PC-9 (cell line): ENCODE measurements at regions not wholly inside any gene's neighbourhood (a gene's known extent, or its start where the extent isn't known, plus 50 kb on each side); places are given as distances from the start of the nearest gene placed in this dataset.
"Not testable (repeated sequence)": the region's sequence is repeated elsewhere in the genome, so short reads cannot be mapped to it uniquely, and the experiment has no call there.

Experiments
- BruUV-seq: library from RNA; stranded (reverse); fragments of 400-500 nt; replicated peaks from 2 replicates; lab custom pipeline; 2021; lab: Mats Ljungman, UMichigan
- CTCF ChIA-PET: fragments of 300-600 bp; sonication (Branson Sonifier 250); formaldehyde crosslinking; loops from one replicate; lab custom pipeline; 2022; ENCODE audit warnings: antibody characterized with exemption; lab: Charles Lee
- POLR2A ChIA-PET: fragments of 300-600 bp; sonication (Branson Sonifier 250); formaldehyde crosslinking; loops from one replicate; lab custom pipeline; 2022; ENCODE audit warnings: antibody characterized with exemption; ENCODE audit not compliant: unreplicated experiment; lab: Charles Lee
- DNase-seq, 2 experiments: peaks; one replicate each; pipeline versions ENCODE4 v3.0.0 to v3.0.0-alpha.2; 2015 to 2022; ENCODE audit warnings: mixed read lengths in 1 of 2
- H2AFZ ChIP-seq: fragments of 200-600 bp; sonication (generic); 2 replicates; pipeline ENCODE4 v1.8.1; 2017; ENCODE audit warnings: antibody characterized with exemption
- H3F3A ChIP-seq: fragments of 200-600 bp; sonication (generic); 2 replicates; pipeline ENCODE4 v1.8.1; 2017; ENCODE audit warnings: antibody characterized with exemption, mild to moderate bottlenecking, low read depth; ENCODE audit not compliant: insufficient read depth
- H3K27ac ChIP-seq: fragments of 200-600 bp; sonication (generic); 2 replicates; pipeline ENCODE4 v1.6.1; 2016; ENCODE audit warnings: mixed run types
- H3K27me3 ChIP-seq: fragments of 200-600 bp; sonication (generic); 2 replicates; pipeline ENCODE4 v1.6.1; 2016; ENCODE audit warnings: low read depth, mixed run types; ENCODE audit not compliant: insufficient read depth
- H3K36me3 ChIP-seq: fragments of 200-600 bp; sonication (generic); 2 replicates; pipeline ENCODE4 v1.6.1; 2016; ENCODE audit warnings: low read depth, mixed run types
- H3K4me1 ChIP-seq: fragments of 200-600 bp; sonication (generic); replicated peaks from 2 replicates; pipeline ENCODE4 v1.6.1; 2016; ENCODE audit warnings: mixed run types; ENCODE audit not compliant: insufficient read depth
- H3K4me2 ChIP-seq: fragments of 200-600 bp; sonication (generic); 2 replicates; pipeline ENCODE4 v1.6.1; 2017; ENCODE audit warnings: mixed run types
- H3K4me3 ChIP-seq: fragments of 200-600 bp; sonication (generic); 2 replicates; pipeline ENCODE4 v1.6.1; 2016; ENCODE audit warnings: mixed run types
- H3K79me2 ChIP-seq: fragments of 200-600 bp; sonication (generic); 2 replicates; pipeline ENCODE4 v1.6.1; 2017; ENCODE audit warnings: low read depth, mixed run types
- H3K9me2 ChIP-seq: fragments of 200-600 bp; sonication (generic); 2 replicates; pipeline ENCODE4 v1.8.1; 2017; ENCODE audit warnings: mild to moderate bottlenecking; ENCODE audit not compliant: insufficient read depth
- H3K9me3 ChIP-seq: fragments of 200-600 bp; sonication (generic); 2 replicates; pipeline ENCODE4 v1.8.1; 2016; ENCODE audit warnings: low read depth; ENCODE audit not compliant: insufficient read depth
- H4K20me1 ChIP-seq: fragments of 200-600 bp; sonication (generic); 2 replicates; pipeline ENCODE4 v1.8.1; 2017; ENCODE audit not compliant: insufficient read depth
- CTCF ChIP-seq: fragments of 200-600 bp; sonication (generic); conservative IDR thresholded peaks from 2 replicates; pipeline ENCODE4 v1.6.1; 2017; ENCODE audit warnings: mixed run types, antibody characterized with exemption, mild to moderate bottlenecking, moderate library complexity
- EZH2 ChIP-seq: fragments of 200-600 bp; sonication (generic); IDR thresholded peaks from 2 replicates; pipeline ENCODE4 v1.8.0; 2017; ENCODE audit warnings: antibody characterized with exemption, low read depth
- intact Hi-C: fragments of 100-400 bp; cut with micrococcal nuclease; formaldehyde crosslinking; loops from one replicate; pipeline ENCODE4 v1.10.0; 2022; ENCODE audit not compliant: unreplicated experiment

- Histone ChIP-seq H3K27ac (no peak overlapping the region), H3K4me3 (no peak overlapping the region), H3K79me2 (no peaks in the 10 kb centered on the region), H2AFZ (no peak overlapping the region), H3K4me1 (no peaks in the 10 kb centered on the region), H3K4me2 (no peak overlapping the region), H3K27me3 (peaks cover 16% of the 10 kb centered on the region), H4K20me1 (no peaks in the 10 kb centered on the region), H3K36me3 (no peaks in the 10 kb centered on the region), H3F3A (no peaks in the 10 kb centered on the region), H3K9me2 (no peaks in the 10 kb centered on the region), H3K9me3 (peaks cover 4% of the 10 kb centered on the region; the same call in 1 of the 2 replicates)
- ChIA-PET CTCF (no interaction called here), POLR2A (no interaction called here)
- intact Hi-C loops = no loop called here
- no peak for TF ChIP-seq CTCF
- no peak for DNase-seq
- no TSS peak for BruUV-seq
Measured at GRCh38 chr14:55915456-55915855, 202.8 kb upstream of the PELI2 start.

GRCh38 chr14:55919800-55920199 lies 198.4 kb upstream of the PELI2 start:
- H3K36me3 ChIP-seq, intact Hi-C loops, H2AFZ ChIP-seq, H3K4me1 ChIP-seq, H3K4me3 ChIP-seq, H3K4me2 ChIP-seq, H3F3A ChIP-seq, CTCF ChIA-PET, DNase-seq, H4K20me1 ChIP-seq, H3K27ac ChIP-seq, BruUV-seq, H3K9me2 ChIP-seq, POLR2A ChIA-PET, H3K9me3 ChIP-seq, H3K79me2 ChIP-seq: not testable (repeated sequence)
- peaks cover 11% of the 10 kb centered on the region for H3K27me3 ChIP-seq

- Histone ChIP-seq H4K20me1 (no peaks in the 10 kb centered on the region), H3K27me3 (peaks cover 11% of the 10 kb centered on the region), H3K9me3 (no peaks in the 10 kb centered on the region; the same call in 1 of the 2 replicates), H3K4me2 (no peak overlapping the region), H2AFZ (no peak overlapping the region), H3K4me3 (no peak overlapping the region), H3K4me1 (no peaks in the 10 kb centered on the region), H3K9me2 (no peaks in the 10 kb centered on the region), H3F3A (no peaks in the 10 kb centered on the region), H3K79me2 (no peaks in the 10 kb centered on the region), H3K27ac (no peak overlapping the region), H3K36me3 (no peaks in the 10 kb centered on the region)
- POLR2A ChIA-PET = no interaction called here
- intact Hi-C loops = no loop called here
- BruUV-seq = no TSS peak
- no peak for DNase-seq
- TF ChIP-seq CTCF (no peak), EZH2 (no peak)
- CTCF ChIA-PET = no interaction called here
Measured at GRCh38 chr14:55921511-55921910, 196.7 kb upstream of the PELI2 start.

GRCh38 chr14:55926007-55926406 lies 192.2 kb upstream of the PELI2 start:
- no peak for DNase-seq
- BruUV-seq = no TSS peak

More at GRCh38 chr14:55926007-55926406, 192.2 kb upstream of the PELI2 start:
- POLR2A ChIA-PET = no interaction called here
- Histone ChIP-seq H3K27me3 (no peaks in the 10 kb centered on the region), H3K4me2 (no peak overlapping the region), H3K27ac (no peak overlapping the region), H2AFZ (no peak overlapping the region), H3K9me3 (no peaks in the 10 kb centered on the region), H3K4me1 (no peaks in the 10 kb centered on the region), H3F3A (no peaks in the 10 kb centered on the region), H3K4me3 (no peak overlapping the region), H3K36me3 (no peaks in the 10 kb centered on the region), H3K9me2 (0 out of 2 replicates have a peak, but pooled peaks cover 3% of the 10 kb centered on the region), H3K79me2 (no peaks in the 10 kb centered on the region), H4K20me1 (no peaks in the 10 kb centered on the region)
- intact Hi-C loops = no loop called here
- no peak for TF ChIP-seq CTCF
- TF ChIP-seq EZH2 = no peak
- CTCF ChIA-PET = no interaction called here
